K562 (cell line): ENCODE measurements at regions not wholly inside any gene's neighbourhood (a gene's known extent, or its start where the extent isn't known, plus 50 kb on each side); places are given as distances from the start of the nearest gene placed in this dataset.

Experiments used
- CGGBP1 ChIP-seq: fragments of 250-450 bp; sonication (Bioruptor Pico); IDR thresholded peaks from 2 replicates; pipeline ENCODE4 v1.9.0; 2021; ENCODE audit warnings: mild to moderate bottlenecking
- CREB1 ChIP-seq, 2 experiments: sonication (generic) in 1 of 2; formaldehyde crosslinking in 1 of 2; IDR thresholded peaks; 2 replicates each; pipeline versions ENCODE4 v1.6.1 to v1.8.0; 2012 to 2022; ENCODE audit warnings: inconsistent platforms in 1 of 2, mild to moderate bottlenecking in 1 of 2, missing genetic modification reagents in 1 of 2, moderate library complexity in 1 of 2
- GTF2A2 ChIP-seq: IDR thresholded peaks from 2 replicates; pipeline ENCODE4 v1.6.1; 2016; ENCODE audit warnings: mild to moderate bottlenecking, missing genetic modification characterization, missing compliant biosample characterization
- HMG20A ChIP-seq: fragments of 450-650 bp; formaldehyde crosslinking; conservative IDR thresholded peaks from 2 replicates; pipeline ENCODE4 v1.4.0; 2020; ENCODE audit warnings: mild to moderate bottlenecking, mixed read lengths
- IRF1 ChIP-seq: sonication (generic); formaldehyde crosslinking; IDR thresholded peaks from 2 replicates; pipeline ENCODE4 v1.8.0; 2022; ENCODE audit warnings: missing genetic modification reagents, mild to moderate bottlenecking, borderline replicate concordance
- MAFF ChIP-seq: IDR thresholded peaks from 2 replicates; pipeline ENCODE4 v1.6.1; 2012; ENCODE audit warnings: low read length, improper control_type of control experiment
- POLR3A ChIP-seq: IDR thresholded peaks from 2 replicates; pipeline ENCODE4 v1.6.1; 2011; ENCODE audit warnings: borderline replicate concordance, mild to moderate bottlenecking, moderate library complexity; ENCODE audit not compliant: insufficient read length, insufficient read depth; ENCODE audit errors: extremely low read depth
- RBM39 ChIP-seq: fragments of 200-400 bp; formaldehyde crosslinking; optimal IDR thresholded peaks from 2 replicates; pipeline ENCODE3; 2018; ENCODE audit warnings: low read depth, low read length
- SMARCE1 ChIP-seq: fragments of 450-650 bp; IDR thresholded peaks from 2 replicates; pipeline ENCODE4 v1.7.1; 2016; ENCODE audit warnings: mild to moderate bottlenecking
- SRF ChIP-seq, 2 experiments: fragments of 250-450, 450-650 bp in 1 of 2; sonication (Bioruptor Pico) in 1 of 2; sonication (generic) in 1 of 2; formaldehyde crosslinking; IDR thresholded peaks; 2 replicates each; pipeline versions ENCODE4 v1.5.0 to v1.5.1; 2020 to 2022; ENCODE audit warnings: mild to moderate bottlenecking in 1 of 2, missing genetic modification reagents in 1 of 2
- STAT6 ChIP-seq: sonication (generic); formaldehyde crosslinking; IDR thresholded peaks from 2 replicates; pipeline ENCODE4 v1.8.1; 2023; ENCODE audit warnings: mild to moderate bottlenecking, missing genetic modification reagents
- ZBTB49 ChIP-seq: sonication (generic); formaldehyde crosslinking; IDR thresholded peaks from 2 replicates; pipeline ENCODE4 v1.8.0; 2022; ENCODE audit warnings: missing genetic modification reagents, mild to moderate bottlenecking, borderline replicate concordance
- TF ChIP-seq, protein P1 (sequence below): fragments of 250-450 bp; sonication (Bioruptor Pico); IDR thresholded peaks from 2 replicates; pipeline ENCODE4 v1.4.0; 2020

GRCh38 chr6:14734416-14735340, 511.2 kb upstream of the JARID2 start (continued):
- TF ChIP-seq ZBTB49 (CRISPR knock-in tag) (no peak), SMARCE1 (peak; percentile 99), SRF (CRISPR knock-in tag; IDR thresholded peaks at IDR 0.05) (no peak), POLR3A (no peak), HMG20A (CRISPR knock-in tag) (peak; percentile 58; the same call in 1 of the 2 replicates), MAFF (peak; percentile 100), RBM39 (no peak), GTF2A2 (tag) (no peak), CREB1 (IDR thresholded peaks at IDR 0.05) (peak; percentile 80), CREB1 (CRISPR knock-in tag; IDR thresholded peaks at IDR 0.05) (peak; percentile 40; the same call in 1 of the 2 replicates), STAT6 (CRISPR knock-in tag) (no peak), CGGBP1 (peak; percentile 18; the same call in 1 of the 2 replicates), IRF1 (CRISPR knock-in tag) (no peak)
- TF ChIP-seq, protein P1, sequence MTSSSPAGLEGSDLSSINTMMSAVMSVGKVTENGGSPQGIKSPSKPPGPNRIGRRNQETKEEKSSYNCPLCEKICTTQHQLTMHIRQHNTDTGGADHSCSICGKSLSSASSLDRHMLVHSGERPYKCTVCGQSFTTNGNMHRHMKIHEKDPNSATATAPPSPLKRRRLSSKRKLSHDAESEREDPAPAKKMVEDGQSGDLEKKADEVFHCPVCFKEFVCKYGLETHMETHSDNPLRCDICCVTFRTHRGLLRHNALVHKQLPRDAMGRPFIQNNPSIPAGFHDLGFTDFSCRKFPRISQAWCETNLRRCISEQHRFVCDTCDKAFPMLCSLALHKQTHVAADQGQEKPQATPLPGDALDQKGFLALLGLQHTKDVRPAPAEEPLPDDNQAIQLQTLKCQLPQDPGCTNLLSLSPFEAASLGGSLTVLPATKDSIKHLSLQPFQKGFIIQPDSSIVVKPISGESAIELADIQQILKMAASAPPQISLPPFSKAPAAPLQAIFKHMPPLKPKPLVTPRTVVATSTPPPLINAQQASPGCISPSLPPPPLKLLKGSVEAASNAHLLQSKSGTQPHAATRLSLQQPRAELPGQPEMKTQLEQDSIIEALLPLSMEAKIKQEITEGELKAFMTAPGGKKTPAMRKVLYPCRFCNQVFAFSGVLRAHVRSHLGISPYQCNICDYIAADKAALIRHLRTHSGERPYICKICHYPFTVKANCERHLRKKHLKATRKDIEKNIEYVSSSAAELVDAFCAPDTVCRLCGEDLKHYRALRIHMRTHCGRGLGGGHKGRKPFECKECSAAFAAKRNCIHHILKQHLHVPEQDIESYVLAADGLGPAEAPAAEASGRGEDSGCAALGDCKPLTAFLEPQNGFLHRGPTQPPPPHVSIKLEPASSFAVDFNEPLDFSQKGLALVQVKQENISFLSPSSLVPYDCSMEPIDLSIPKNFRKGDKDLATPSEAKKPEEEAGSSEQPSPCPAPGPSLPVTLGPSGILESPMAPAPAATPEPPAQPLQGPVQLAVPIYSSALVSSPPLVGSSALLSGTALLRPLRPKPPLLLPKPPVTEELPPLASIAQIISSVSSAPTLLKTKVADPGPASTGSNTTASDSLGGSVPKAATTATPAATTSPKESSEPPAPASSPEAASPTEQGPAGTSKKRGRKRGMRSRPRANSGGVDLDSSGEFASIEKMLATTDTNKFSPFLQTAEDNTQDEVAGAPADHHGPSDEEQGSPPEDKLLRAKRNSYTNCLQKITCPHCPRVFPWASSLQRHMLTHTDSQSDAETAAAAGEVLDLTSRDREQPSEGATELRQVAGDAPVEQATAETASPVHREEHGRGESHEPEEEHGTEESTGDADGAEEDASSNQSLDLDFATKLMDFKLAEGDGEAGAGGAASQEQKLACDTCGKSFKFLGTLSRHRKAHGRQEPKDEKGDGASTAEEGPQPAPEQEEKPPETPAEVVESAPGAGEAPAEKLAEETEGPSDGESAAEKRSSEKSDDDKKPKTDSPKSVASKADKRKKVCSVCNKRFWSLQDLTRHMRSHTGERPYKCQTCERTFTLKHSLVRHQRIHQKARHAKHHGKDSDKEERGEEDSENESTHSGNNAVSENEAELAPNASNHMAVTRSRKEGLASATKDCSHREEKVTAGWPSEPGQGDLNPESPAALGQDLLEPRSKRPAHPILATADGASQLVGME, result peak; percentile 18; the same call in 1 of the 2 replicates
